GM12872 (cell line): ENCODE measurements at regions not wholly inside any gene's neighbourhood (a gene's known extent, or its start where the extent isn't known, plus 50 kb on each side); places are given as distances from the start of the nearest gene placed in this dataset.

Experiments used
- TF ChIP-seq, protein P1 (sequence below): IDR thresholded peaks from 3 replicates; pipeline ENCODE4 v1.5.1; 2011; ENCODE audit warnings: low read depth, mild to moderate bottlenecking, low read length, moderate library complexity; ENCODE audit not compliant: insufficient read depth

DNA sequence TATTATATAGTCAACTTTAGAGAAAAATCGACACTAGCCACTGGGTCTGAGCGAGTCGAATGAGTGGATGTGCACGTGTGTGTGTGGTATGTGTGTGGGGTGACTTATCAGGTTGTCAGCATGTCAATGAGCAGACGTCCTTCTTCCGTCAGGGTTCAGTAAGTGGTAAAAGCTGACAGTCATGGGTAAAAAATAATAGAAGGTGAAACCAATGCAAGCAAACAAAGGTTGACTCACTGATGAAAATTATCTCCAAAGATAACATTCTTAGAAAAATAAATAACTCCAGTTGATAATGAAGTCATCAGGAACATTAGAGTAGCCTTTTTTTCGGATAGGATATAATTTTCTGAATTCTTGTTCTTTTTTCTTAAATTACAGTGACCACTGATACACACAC, 243.8 kb upstream of the FOXQ1 start:
- TF ChIP-seq, protein P1, sequence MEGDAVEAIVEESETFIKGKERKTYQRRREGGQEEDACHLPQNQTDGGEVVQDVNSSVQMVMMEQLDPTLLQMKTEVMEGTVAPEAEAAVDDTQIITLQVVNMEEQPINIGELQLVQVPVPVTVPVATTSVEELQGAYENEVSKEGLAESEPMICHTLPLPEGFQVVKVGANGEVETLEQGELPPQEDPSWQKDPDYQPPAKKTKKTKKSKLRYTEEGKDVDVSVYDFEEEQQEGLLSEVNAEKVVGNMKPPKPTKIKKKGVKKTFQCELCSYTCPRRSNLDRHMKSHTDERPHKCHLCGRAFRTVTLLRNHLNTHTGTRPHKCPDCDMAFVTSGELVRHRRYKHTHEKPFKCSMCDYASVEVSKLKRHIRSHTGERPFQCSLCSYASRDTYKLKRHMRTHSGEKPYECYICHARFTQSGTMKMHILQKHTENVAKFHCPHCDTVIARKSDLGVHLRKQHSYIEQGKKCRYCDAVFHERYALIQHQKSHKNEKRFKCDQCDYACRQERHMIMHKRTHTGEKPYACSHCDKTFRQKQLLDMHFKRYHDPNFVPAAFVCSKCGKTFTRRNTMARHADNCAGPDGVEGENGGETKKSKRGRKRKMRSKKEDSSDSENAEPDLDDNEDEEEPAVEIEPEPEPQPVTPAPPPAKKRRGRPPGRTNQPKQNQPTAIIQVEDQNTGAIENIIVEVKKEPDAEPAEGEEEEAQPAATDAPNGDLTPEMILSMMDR = no peak

DNA sequence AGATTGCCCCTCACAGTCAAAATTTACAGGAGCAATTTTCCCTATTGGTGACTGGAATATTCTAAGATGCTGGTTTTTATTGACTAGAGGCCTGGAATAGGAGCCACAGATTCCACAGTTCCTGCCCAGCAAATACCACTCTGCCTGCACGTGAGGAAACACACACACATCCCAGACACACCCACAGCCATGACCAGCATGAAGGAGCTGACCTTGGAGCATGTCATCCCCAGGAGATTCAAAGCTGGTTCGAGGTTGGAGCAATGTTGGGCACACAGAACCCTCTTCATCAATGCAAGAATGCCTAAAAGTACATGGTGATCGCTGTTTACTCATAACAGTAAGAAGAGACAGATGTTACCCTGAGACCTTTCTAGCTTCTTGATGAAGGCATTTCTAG, 244.6 kb upstream of the FOXQ1 start:
- TF ChIP-seq, protein P1 = no peak

DNA sequence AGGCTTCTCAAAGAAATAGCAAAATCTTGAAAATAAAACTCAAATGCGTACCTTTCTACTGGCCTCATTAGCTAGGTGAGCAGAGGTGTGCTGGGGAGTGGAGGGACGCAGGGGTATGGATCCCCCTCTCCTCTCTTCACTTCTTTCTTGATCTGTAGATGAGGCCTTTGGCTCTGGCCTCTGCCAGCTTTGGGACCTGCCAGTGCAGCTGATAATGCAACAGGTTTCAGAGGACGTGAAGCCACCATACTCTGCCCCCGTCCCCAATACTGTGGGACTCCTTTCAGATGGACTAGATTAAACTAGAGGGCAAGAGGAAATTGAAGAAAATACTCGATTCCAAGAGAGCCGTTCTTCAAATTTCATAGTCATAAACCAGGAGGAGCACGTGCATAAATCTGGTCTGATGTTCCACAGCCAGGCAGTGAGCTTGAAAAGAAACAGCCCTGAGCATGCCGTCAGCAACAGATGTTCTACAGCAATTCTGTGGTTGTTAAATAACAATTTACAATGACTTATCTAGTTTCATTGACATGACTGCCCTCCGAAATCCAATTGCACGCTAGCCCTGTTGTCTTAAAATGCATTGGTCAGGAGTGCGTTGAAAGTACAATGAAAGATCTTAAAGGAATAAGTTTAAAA, 245.3 kb upstream of the FOXQ1 start:
- TF ChIP-seq, protein P1 = no peak

GRCh38 chr6:1065986-1066385, 245.9 kb upstream of the FOXQ1 start:
- TF ChIP-seq, protein P1 = no peak

GRCh38 chr6:1063671-1064355, 248.1 kb upstream of the FOXQ1 start:
- TF ChIP-seq, protein P1 = no peak

GRCh38 chr6:1062786-1063545, 248.9 kb upstream of the FOXQ1 start:
- TF ChIP-seq, protein P1 = no peak

DNA sequence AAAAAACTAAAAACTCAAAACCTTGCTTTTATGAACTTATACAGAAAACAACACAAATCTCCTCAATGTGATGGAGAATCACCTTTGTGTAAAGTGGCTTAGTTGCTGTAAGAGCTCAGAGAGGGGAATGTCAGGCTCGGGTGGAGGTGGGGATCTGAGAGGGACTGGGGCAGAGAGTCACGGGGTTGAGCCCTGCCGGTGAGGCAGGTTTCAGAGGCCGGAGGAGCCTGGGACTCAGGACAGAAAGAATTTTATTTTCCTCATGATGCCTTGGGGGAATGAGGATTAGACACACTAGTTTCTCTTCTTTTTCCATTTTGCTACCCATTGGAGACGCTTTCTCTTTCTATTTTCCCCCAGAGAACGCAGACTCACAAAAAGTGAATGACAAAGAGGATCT, 252.3 kb upstream of the FOXQ1 start:
- TF ChIP-seq, protein P1 = no peak
